SK-N-SH treated with all-trans-retinoic acid at 6 μM for 48 hours (cell line): ENCODE measurements at regions not wholly inside any gene's neighbourhood (a gene's known extent, or its start where the extent isn't known, plus 50 kb on each side); places are given as distances from the start of the nearest gene placed in this dataset.

Experiments
- ATAC-seq: fragments of 200-7000 bp; cut with Tn5 transposase; 3 replicates; pipeline ENCODE4 v1.9.1; 2020; ENCODE audit warnings: mild to moderate bottlenecking, moderate library complexity
- ARNTL ChIP-seq: fragments of 450-650 bp; formaldehyde crosslinking; IDR thresholded peaks from 2 replicates; pipeline ENCODE4 v1.5.0; 2020; ENCODE audit warnings: low read depth, mild to moderate bottlenecking, moderate library complexity, borderline replicate concordance
- GLIS3 ChIP-seq: fragments of 250-450 bp; sonication (Bioruptor Pico); IDR thresholded peaks from 2 replicates; pipeline ENCODE4 v1.5.0; 2020; ENCODE audit warnings: mild to moderate bottlenecking, moderate library complexity
- ISL1 ChIP-seq: fragments of 250-450 bp; sonication (Bioruptor Pico); IDR thresholded peaks from 2 replicates; pipeline ENCODE4 v2.1.2; 2022; ENCODE audit warnings: mild to moderate bottlenecking, moderate library complexity
- OSR1 ChIP-seq: fragments of 250-450 bp; sonication (Bioruptor Pico); IDR thresholded peaks from 2 replicates; pipeline ENCODE4 v1.8.0; 2022; ENCODE audit warnings: moderate library complexity, mild to moderate bottlenecking, inconsistent platforms
- PPARA ChIP-seq: fragments of 250-450 bp; sonication (Bioruptor Pico); IDR thresholded peaks from 2 replicates; pipeline ENCODE4 v1.5.0; 2020; ENCODE audit warnings: mild to moderate bottlenecking, borderline replicate concordance
- RARB ChIP-seq: fragments of 250-450 bp; sonication (Bioruptor Pico); IDR thresholded peaks from 2 replicates; pipeline ENCODE4 v1.8.0; 2021; ENCODE audit warnings: mild to moderate bottlenecking, moderate library complexity
- SNAI2 ChIP-seq: fragments of 250-450 bp; sonication (Bioruptor Pico); IDR thresholded peaks from 2 replicates; pipeline ENCODE4 v1.5.0; 2020; ENCODE audit warnings: mild to moderate bottlenecking, moderate library complexity
- TCF4 ChIP-seq: fragments of 250-450 bp; sonication (Bioruptor Pico); IDR thresholded peaks from 2 replicates; pipeline ENCODE4 v1.8.0; 2021; ENCODE audit warnings: mild to moderate bottlenecking, moderate library complexity, borderline replicate concordance
- TOX ChIP-seq: fragments of 250-450 bp; sonication (Bioruptor Pico); IDR thresholded peaks from 2 replicates; pipeline ENCODE4 v1.8.0; 2021; ENCODE audit warnings: mild to moderate bottlenecking, moderate library complexity, borderline replicate concordance
- ZC3H10 ChIP-seq: fragments of 250-450 bp; sonication (Bioruptor Pico); IDR thresholded peaks from 2 replicates; pipeline ENCODE4 v1.5.1; 2021; ENCODE audit warnings: mild to moderate bottlenecking, moderate library complexity
- ZNF565 ChIP-seq: fragments of 450-650 bp; formaldehyde crosslinking; conservative IDR thresholded peaks from 2 replicates; pipeline ENCODE4 v1.5.0; 2020; ENCODE audit warnings: low read depth, mild to moderate bottlenecking, moderate library complexity
- ZNF70 ChIP-seq: fragments of 450-650 bp; formaldehyde crosslinking; IDR thresholded peaks from 2 replicates; pipeline ENCODE4 v1.5.0; 2020; ENCODE audit warnings: mild to moderate bottlenecking, moderate library complexity
- ZNF8 ChIP-seq: fragments of 450-650 bp; formaldehyde crosslinking; IDR thresholded peaks from 2 replicates; pipeline ENCODE4 v1.5.0; 2020; ENCODE audit warnings: mild to moderate bottlenecking, moderate library complexity
- TF ChIP-seq, protein P1 (sequence below): fragments of 250-450 bp; sonication (Bioruptor Pico); IDR thresholded peaks from 2 replicates; pipeline ENCODE4 v1.5.0; 2020; ENCODE audit warnings: mild to moderate bottlenecking, moderate library complexity
- TF ChIP-seq, protein P2 (sequence below): fragments of 250-450 bp; sonication (Bioruptor Pico); IDR thresholded peaks from 2 replicates; pipeline ENCODE4 v1.5.1; 2020; ENCODE audit warnings: low read depth, mild to moderate bottlenecking, moderate library complexity
- TF ChIP-seq, protein P3 (sequence below): fragments of 250-450 bp; sonication (Bioruptor Pico); IDR thresholded peaks from 2 replicates; pipeline ENCODE4 v1.8.0; 2021; ENCODE audit warnings: low read depth, mild to moderate bottlenecking, moderate library complexity, borderline replicate concordance
- TF ChIP-seq, protein P4 (sequence below): fragments of 250-450 bp; sonication (Bioruptor Pico); IDR thresholded peaks from 2 replicates; pipeline ENCODE4 v1.8.0; 2020; ENCODE audit warnings: mild to moderate bottlenecking, moderate library complexity, borderline replicate concordance
- TF ChIP-seq, protein P5 (sequence below): fragments of 250-450 bp; sonication (Bioruptor Pico); IDR thresholded peaks from 2 replicates; pipeline ENCODE4 v1.5.1; 2021; ENCODE audit warnings: mild to moderate bottlenecking, moderate library complexity

DNA sequence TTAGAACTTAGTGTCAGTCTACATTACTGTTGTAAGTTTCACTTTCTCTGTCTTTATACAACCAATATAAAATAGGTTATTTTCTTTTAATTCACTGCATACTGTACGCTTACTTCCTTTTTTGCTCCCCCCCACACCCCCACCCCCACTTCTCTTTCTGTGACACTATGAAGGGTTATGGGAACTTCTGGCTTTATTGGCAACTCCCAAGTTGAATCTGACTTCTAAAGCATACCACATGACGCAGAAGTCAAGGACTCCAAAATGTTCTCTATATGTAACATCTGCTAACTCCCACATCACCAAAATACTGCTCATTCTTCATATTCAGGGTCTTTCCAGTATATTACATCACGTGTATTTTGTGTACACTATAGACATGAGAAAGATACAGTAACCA, 81.2 kb upstream of the ATXN7L3B start:
- no peak for ATAC-seq
- TF ChIP-seq GLIS3 (CRISPR knock-in tag) = no peak
- no peak for TF ChIP-seq ZNF8 (CRISPR knock-in tag)
- TF ChIP-seq, protein P1, sequence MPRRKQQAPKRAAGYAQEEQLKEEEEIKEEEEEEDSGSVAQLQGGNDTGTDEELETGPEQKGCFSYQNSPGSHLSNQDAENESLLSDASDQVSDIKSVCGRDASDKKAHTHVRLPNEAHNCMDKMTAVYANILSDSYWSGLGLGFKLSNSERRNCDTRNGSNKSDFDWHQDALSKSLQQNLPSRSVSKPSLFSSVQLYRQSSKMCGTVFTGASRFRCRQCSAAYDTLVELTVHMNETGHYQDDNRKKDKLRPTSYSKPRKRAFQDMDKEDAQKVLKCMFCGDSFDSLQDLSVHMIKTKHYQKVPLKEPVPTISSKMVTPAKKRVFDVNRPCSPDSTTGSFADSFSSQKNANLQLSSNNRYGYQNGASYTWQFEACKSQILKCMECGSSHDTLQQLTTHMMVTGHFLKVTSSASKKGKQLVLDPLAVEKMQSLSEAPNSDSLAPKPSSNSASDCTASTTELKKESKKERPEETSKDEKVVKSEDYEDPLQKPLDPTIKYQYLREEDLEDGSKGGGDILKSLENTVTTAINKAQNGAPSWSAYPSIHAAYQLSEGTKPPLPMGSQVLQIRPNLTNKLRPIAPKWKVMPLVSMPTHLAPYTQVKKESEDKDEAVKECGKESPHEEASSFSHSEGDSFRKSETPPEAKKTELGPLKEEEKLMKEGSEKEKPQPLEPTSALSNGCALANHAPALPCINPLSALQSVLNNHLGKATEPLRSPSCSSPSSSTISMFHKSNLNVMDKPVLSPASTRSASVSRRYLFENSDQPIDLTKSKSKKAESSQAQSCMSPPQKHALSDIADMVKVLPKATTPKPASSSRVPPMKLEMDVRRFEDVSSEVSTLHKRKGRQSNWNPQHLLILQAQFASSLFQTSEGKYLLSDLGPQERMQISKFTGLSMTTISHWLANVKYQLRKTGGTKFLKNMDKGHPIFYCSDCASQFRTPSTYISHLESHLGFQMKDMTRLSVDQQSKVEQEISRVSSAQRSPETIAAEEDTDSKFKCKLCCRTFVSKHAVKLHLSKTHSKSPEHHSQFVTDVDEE (CRISPR knock-in tag) = no peak
- TF ChIP-seq TOX (CRISPR knock-in tag) = no peak
- no peak for TF ChIP-seq PPARA (CRISPR knock-in tag)
- no peak for TF ChIP-seq ZNF565 (CRISPR knock-in tag)
- no peak for TF ChIP-seq ZNF70 (CRISPR knock-in tag)
- no peak for TF ChIP-seq ARNTL (CRISPR knock-in tag)
- TF ChIP-seq, protein P2, sequence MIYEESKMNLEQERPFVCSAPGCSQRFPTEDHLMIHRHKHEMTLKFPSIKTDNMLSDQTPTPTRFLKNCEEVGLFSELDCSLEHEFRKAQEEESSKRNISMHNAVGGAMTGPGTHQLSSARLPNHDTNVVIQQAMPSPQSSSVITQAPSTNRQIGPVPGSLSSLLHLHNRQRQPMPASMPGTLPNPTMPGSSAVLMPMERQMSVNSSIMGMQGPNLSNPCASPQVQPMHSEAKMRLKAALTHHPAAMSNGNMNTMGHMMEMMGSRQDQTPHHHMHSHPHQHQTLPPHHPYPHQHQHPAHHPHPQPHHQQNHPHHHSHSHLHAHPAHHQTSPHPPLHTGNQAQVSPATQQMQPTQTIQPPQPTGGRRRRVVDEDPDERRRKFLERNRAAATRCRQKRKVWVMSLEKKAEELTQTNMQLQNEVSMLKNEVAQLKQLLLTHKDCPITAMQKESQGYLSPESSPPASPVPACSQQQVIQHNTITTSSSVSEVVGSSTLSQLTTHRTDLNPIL (CRISPR knock-in tag) = no peak
- TF ChIP-seq, protein P3, sequence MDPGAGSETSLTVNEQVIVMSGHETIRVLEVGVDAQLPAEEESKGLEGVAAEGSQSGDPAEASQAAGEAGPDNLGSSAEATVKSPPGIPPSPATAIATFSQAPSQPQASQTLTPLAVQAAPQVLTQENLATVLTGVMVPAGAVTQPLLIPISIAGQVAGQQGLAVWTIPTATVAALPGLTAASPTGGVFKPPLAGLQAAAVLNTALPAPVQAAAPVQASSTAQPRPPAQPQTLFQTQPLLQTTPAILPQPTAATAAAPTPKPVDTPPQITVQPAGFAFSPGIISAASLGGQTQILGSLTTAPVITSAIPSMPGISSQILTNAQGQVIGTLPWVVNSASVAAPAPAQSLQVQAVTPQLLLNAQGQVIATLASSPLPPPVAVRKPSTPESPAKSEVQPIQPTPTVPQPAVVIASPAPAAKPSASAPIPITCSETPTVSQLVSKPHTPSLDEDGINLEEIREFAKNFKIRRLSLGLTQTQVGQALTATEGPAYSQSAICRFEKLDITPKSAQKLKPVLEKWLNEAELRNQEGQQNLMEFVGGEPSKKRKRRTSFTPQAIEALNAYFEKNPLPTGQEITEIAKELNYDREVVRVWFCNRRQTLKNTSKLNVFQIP (CRISPR knock-in tag) = no peak
- TF ChIP-seq RARB (CRISPR knock-in tag) = no peak
- TF ChIP-seq, protein P4, sequence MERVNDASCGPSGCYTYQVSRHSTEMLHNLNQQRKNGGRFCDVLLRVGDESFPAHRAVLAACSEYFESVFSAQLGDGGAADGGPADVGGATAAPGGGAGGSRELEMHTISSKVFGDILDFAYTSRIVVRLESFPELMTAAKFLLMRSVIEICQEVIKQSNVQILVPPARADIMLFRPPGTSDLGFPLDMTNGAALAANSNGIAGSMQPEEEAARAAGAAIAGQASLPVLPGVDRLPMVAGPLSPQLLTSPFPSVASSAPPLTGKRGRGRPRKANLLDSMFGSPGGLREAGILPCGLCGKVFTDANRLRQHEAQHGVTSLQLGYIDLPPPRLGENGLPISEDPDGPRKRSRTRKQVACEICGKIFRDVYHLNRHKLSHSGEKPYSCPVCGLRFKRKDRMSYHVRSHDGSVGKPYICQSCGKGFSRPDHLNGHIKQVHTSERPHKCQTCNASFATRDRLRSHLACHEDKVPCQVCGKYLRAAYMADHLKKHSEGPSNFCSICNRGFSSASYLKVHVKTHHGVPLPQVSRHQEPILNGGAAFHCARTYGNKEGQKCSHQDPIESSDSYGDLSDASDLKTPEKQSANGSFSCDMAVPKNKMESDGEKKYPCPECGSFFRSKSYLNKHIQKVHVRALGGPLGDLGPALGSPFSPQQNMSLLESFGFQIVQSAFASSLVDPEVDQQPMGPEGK (CRISPR knock-in tag) = no peak
- TF ChIP-seq, all 23 proteins: peak for 0

DNA sequence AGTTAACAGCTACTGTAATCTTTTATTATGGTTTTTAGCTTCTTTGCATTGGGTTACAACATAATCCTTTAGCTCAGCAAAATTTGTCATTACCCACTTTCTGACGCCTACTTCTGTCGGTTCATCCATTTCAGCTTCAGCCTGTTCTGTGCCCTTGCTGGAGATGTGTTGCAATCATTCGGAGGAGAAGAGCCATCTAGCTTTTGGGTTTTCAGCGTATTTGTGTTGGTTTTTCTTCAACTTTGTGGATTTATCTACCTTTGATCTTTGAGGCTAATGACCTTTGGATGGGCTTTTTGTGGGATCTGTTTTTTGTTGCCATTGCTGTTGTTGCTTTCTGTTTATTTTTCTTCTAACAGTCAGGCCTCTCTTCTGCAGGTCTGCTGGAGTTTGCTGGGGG, 69.2 kb upstream of the ATXN7L3B start:
- TF ChIP-seq TCF4 (CRISPR knock-in tag) = no peak
- no peak for TF ChIP-seq PPARA (CRISPR knock-in tag)
- TF ChIP-seq, protein P4 (CRISPR knock-in tag) = no peak
- TF ChIP-seq, protein P5, sequence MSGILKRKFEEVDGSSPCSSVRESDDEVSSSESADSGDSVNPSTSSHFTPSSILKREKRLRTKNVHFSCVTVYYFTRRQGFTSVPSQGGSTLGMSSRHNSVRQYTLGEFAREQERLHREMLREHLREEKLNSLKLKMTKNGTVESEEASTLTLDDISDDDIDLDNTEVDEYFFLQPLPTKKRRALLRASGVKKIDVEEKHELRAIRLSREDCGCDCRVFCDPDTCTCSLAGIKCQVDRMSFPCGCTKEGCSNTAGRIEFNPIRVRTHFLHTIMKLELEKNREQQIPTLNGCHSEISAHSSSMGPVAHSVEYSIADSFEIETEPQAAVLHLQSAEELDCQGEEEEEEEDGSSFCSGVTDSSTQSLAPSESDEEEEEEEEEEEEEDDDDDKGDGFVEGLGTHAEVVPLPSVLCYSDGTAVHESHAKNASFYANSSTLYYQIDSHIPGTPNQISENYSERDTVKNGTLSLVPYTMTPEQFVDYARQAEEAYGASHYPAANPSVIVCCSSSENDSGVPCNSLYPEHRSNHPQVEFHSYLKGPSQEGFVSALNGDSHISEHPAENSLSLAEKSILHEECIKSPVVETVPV (CRISPR knock-in tag) = no peak
- TF ChIP-seq OSR1 (CRISPR knock-in tag) = no peak
- TF ChIP-seq ISL1 = no peak
- no peak for TF ChIP-seq GLIS3 (CRISPR knock-in tag)
- TF ChIP-seq, protein P1 (CRISPR knock-in tag) = no peak
- TF ChIP-seq SNAI2 (CRISPR knock-in tag) = no peak
- no peak for TF ChIP-seq ZNF565 (CRISPR knock-in tag)
- no peak for TF ChIP-seq ZC3H10 (CRISPR knock-in tag)
- no peak for ATAC-seq
